OCI-LY1 (cell line): ENCODE measurements at regions not wholly inside any gene's neighbourhood (a gene's known extent, or its start where the extent isn't known, plus 50 kb on each side); places are given as distances from the start of the nearest gene placed in this dataset.

ENCODE experiments used
- H2AFZ ChIP-seq: fragments of 200-600 bp; sonication (generic), shearing (Covaris generic); 2 replicates; pipeline ENCODE4 v1.6.0; 2014; ENCODE audit warnings: antibody characterized with exemption, mild to moderate bottlenecking, low read length
- H3F3A ChIP-seq: fragments of 200-600 bp; sonication (generic), shearing (Covaris generic); 2 replicates; pipeline ENCODE4 v1.6.0; 2014; ENCODE audit warnings: mild to moderate bottlenecking, antibody characterized with exemption, low read length, moderate library complexity; ENCODE audit not compliant: insufficient read depth
- H3K27ac ChIP-seq: fragments of 200-600 bp; sonication (generic); 2 replicates; pipeline ENCODE4 v1.5.1; 2014; ENCODE audit warnings: low read length, mixed run types, mild to moderate bottlenecking, low read depth; ENCODE audit not compliant: poor library complexity, severe bottlenecking
- H3K27me3 ChIP-seq: fragments of 200-600 bp; sonication (generic); 2 replicates; pipeline ENCODE4 v1.6.0; 2014; ENCODE audit warnings: antibody characterized with exemption, mild to moderate bottlenecking, low read length, moderate library complexity; ENCODE audit not compliant: insufficient read depth
- H3K36me3 ChIP-seq: fragments of 200-600 bp; sonication (generic); 2 replicates; pipeline ENCODE4 v1.6.1; 2014; ENCODE audit warnings: mild to moderate bottlenecking, antibody characterized with exemption, low read length, moderate library complexity, mixed read lengths; ENCODE audit not compliant: insufficient read depth
- H3K4me1 ChIP-seq: fragments of 200-600 bp; sonication (generic); 2 replicates; pipeline ENCODE4 v1.5.1; 2014; ENCODE audit warnings: mild to moderate bottlenecking, low read length, moderate library complexity; ENCODE audit not compliant: insufficient read depth, severe bottlenecking
- H3K4me2 ChIP-seq: fragments of 200-600 bp; sonication (generic), shearing (Covaris generic); 2 replicates; pipeline ENCODE4 v1.6.1; 2014; ENCODE audit warnings: low read length
- H3K4me3 ChIP-seq: fragments of 200-600 bp; sonication (generic); 2 replicates; pipeline ENCODE4 v1.5.1; 2014; ENCODE audit warnings: low read length, low read depth, mild to moderate bottlenecking, mixed read lengths; ENCODE audit not compliant: poor library complexity, severe bottlenecking
- H3K79me2 ChIP-seq: fragments of 200-600 bp; shearing (Covaris generic); 2 replicates; pipeline ENCODE4 v1.6.1; 2016; ENCODE audit warnings: mixed run types, low read length, mixed read lengths; ENCODE audit not compliant: insufficient read depth
- H3K9ac ChIP-seq: fragments of 200-600 bp; sonication (generic), shearing (Covaris generic); 2 replicates; pipeline ENCODE4 v1.6.1; 2014; ENCODE audit warnings: mild to moderate bottlenecking, low read length, mixed read lengths
- H3K9me2 ChIP-seq: fragments of 200-600 bp; sonication (generic), shearing (Covaris generic); 2 replicates; pipeline ENCODE4 v1.6.1; 2014; ENCODE audit warnings: low read depth, mild to moderate bottlenecking, low read length, mixed read lengths
- H3K9me3 ChIP-seq: fragments of 200-600 bp; shearing (Covaris generic); 2 replicates; pipeline ENCODE4 v1.6.1; 2014; ENCODE audit warnings: low read length, mixed read lengths
- H4K20me1 ChIP-seq: fragments of 200-600 bp; sonication (generic), shearing (Covaris generic); 2 replicates; pipeline ENCODE4 v1.6.0; 2016; ENCODE audit warnings: mild to moderate bottlenecking, low read length; ENCODE audit not compliant: insufficient read depth
- CTCF ChIP-seq: fragments of 200-600 bp; sonication (generic), shearing (Covaris generic); IDR thresholded peaks from 2 replicates; pipeline ENCODE4 v1.5.1; 2017; ENCODE audit warnings: mild to moderate bottlenecking, antibody characterized with exemption, low read length, moderate library complexity, mixed read lengths
- EZH2 ChIP-seq: fragments of 200-600 bp; sonication (generic), shearing (Covaris generic); IDR thresholded peaks from 2 replicates; pipeline ENCODE4 v1.8.0; 2017; ENCODE audit warnings: borderline replicate concordance, mixed run types, mild to moderate bottlenecking, antibody characterized with exemption, low read length, moderate library complexity, mixed read lengths

DNA sequence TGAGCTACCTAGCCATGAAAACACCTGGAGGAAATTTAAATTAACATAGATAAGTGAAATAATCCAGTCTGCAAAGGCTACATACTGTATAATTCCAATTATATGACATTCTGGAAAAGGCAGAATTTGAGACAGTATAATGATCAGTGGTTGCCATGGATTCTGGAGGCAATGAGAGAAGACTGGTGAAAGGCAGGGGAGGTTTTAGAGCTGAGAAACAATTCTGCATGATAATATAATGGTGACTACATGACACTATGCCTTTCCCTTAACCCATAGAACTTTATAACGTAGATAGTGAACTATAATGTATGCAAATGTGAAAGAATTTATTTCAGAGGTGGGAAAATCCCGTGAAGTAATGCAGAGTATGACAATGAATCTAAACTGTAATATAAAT, 749.3 kb downstream of the TRIB2 start:
- H3K27me3 ChIP-seq = no peaks in the 10 kb centered on the region
- H3K4me1 ChIP-seq = no peaks in the 10 kb centered on the region
- H3K4me3 ChIP-seq = no peak overlapping the region
- no peaks in the 10 kb centered on the region for H3K9me3 ChIP-seq
- H3K79me2 ChIP-seq = no peaks in the 10 kb centered on the region
- H2AFZ ChIP-seq = no peak overlapping the region
- no peak overlapping the region for H3K9ac ChIP-seq
- H3K27ac ChIP-seq = no peak overlapping the region
- H4K20me1 ChIP-seq = no peaks in the 10 kb centered on the region
- no peak overlapping the region for H3K4me2 ChIP-seq
- no peak for TF ChIP-seq EZH2
- no peak for TF ChIP-seq CTCF
- H3K9me2 ChIP-seq = no peaks in the 10 kb centered on the region
- no peaks in the 10 kb centered on the region for H3F3A ChIP-seq
- H3K36me3 ChIP-seq = no peaks in the 10 kb centered on the region

DNA sequence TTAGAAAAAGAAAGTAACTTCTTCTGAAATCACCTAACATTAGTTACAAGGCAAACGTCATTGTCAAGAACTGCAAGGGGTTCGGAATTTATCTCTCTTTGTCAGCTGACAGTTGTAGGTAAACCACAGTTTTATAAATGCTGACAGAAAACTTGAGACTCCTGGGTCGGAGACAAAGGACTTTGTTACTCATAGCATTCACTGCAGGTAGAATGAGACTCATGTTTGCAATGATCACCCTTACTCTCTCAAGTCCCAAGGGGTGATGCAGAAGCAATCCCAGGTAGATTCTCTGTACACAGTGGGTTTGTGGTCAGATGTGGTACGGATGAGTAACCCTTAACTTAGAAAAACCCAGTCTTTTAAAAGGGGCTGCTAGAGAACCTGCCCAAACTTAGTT, 757.8 kb downstream of the TRIB2 start:
- Histone ChIP-seq H3K9ac (no peak overlapping the region), H3K4me2 (no peak overlapping the region)

DNA sequence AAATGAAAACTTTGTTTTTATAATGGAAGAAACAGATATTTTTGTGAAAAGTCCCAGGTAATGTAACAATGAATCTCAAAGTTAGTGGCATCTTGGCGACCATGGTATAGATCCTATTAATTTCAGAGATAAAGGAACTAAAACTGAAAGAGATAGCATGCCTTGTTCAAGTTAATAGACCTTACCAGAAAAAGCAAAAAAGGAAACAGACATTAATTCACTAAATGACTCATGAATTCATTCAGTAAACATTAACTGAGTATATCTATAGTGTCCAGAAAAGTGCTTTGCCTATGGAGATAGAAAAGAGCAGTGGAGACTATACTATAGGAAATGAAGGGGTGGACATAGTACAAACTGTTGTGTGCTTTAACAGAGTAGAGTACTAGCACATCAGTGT, 763.3 kb downstream of the TRIB2 start:
- Histone ChIP-seq H3K4me3 (no peak overlapping the region), H3K9me2 (no peaks in the 10 kb centered on the region), H3K9me3 (no peaks in the 10 kb centered on the region), H3K27ac (no peak overlapping the region), H3K36me3 (no peaks in the 10 kb centered on the region), H3K4me2 (no peak overlapping the region), H3K9ac (no peak overlapping the region), H3K4me1 (no peaks in the 10 kb centered on the region), H4K20me1 (no peaks in the 10 kb centered on the region), H3F3A (no peaks in the 10 kb centered on the region), H3K79me2 (no peaks in the 10 kb centered on the region), H3K27me3 (no peaks in the 10 kb centered on the region), H2AFZ (no peak overlapping the region)
- no peak for TF ChIP-seq EZH2
- no peak for TF ChIP-seq CTCF

More for the DNA sequence above, 757.8 kb downstream of the TRIB2 start:
- no peaks in the 10 kb centered on the region for H4K20me1 ChIP-seq
- H3K4me3 ChIP-seq = no peak overlapping the region
- H3K9me3 ChIP-seq = no peaks in the 10 kb centered on the region
- H3F3A ChIP-seq = no peaks in the 10 kb centered on the region
- H3K79me2 ChIP-seq = no peaks in the 10 kb centered on the region
- no peaks in the 10 kb centered on the region for H3K27me3 ChIP-seq
- H3K9me2 ChIP-seq = no peaks in the 10 kb centered on the region
- no peak overlapping the region for H3K27ac ChIP-seq
- no peaks in the 10 kb centered on the region for H3K36me3 ChIP-seq
- no peak overlapping the region for H2AFZ ChIP-seq
- H3K4me1 ChIP-seq = no peaks in the 10 kb centered on the region
- TF ChIP-seq EZH2 (no peak), CTCF (no peak)
